ENCODE measurements at regions not wholly inside any gene's neighbourhood (a gene's known extent, or its start where the extent isn't known, plus 50 kb on each side); places are given as distances from the start of the nearest gene placed in this dataset.

DNA sequence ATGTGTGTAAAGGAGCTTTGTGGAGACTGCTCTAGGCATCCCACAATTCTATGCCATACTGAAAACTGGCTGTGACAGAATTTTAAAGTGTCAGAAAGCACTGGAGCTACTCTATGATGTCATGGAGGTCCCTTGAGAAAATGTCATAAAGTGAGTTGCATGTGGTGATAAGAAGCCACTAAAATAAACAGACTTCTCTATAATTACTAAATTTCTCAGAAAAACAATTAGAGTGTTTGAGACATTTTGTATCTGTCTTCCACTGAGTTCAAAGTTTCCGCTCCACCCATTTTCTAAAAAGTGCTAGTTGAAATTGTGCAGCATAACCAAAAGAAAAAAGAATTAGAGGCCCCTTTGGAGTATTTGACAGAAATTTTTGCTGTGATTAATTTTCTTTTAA is 603.9 kb downstream of the KCNJ2 start:
- Histone ChIP-seq H3K36me3 (ENCODE audit: insufficient read depth, low read length) (no peaks in the 10 kb centered on the region), H3K9ac (ENCODE audit: low read depth, low read length) (no peak overlapping the region), H3K9me3 (ENCODE audit: control insufficient read depth, insufficient read depth, low read length) (no peaks in the 10 kb centered on the region), H3K4me1 (ENCODE audit: insufficient read depth, low read length) (peaks cover 3% of the 10 kb centered on the region; the same call in 1 of the 2 replicates)

DNA sequence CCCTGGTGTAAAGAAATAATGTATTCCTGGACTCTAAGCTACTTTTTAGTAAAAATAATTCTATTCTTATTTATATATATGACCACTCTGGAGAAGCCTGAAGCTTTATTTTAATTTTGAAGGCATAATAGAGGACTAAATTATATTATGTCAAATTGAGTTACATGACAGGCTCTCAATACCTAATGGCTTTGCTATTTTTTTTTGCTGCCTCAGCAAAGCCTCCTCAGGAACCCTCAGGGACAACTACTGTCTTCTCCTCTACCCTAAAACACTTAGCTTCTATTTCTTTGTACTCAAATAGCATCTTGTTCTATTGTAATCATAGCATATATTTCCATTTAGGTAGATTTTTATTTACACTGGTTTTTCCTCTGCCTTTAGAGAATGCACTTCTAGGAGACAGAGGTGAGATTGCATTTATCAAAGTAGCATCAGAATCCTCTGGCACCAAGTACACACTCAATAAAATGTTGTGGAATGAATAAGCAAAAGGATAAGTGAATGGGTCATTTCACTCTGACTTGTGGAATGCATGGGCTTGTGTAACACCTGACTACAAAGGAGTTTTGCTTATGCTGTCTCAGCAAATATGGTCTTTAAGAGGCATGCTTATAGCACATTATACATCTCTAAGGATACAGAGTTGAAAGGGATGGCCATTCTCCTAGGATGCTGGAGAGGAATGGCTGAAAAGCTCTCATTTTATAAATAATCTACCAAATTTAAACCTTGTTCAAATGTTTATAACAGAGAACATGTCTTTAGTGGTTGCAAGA is 605.2 kb downstream of the KCNJ2 start:
- H3K4me1 ChIP-seq (ENCODE audit: insufficient read depth, low read length) = peaks cover 3% of the 10 kb centered on the region; the same call in 1 of the 2 replicates
- H3K9me3 ChIP-seq (ENCODE audit: control insufficient read depth, insufficient read depth, low read length) = no peaks in the 10 kb centered on the region
- H3K36me3 ChIP-seq (ENCODE audit: insufficient read depth, low read length) = no peaks in the 10 kb centered on the region

GRCh38 chr17:70775679-70776078 is 606.3 kb downstream of the KCNJ2 start:
- Histone ChIP-seq H3K36me3 (ENCODE audit: insufficient read depth, low read length) (no peaks in the 10 kb centered on the region), H3K9me3 (ENCODE audit: control insufficient read depth, insufficient read depth, low read length) (no peaks in the 10 kb centered on the region), H3K9ac (ENCODE audit: low read depth, low read length) (no peak overlapping the region), H3K4me1 (ENCODE audit: insufficient read depth, low read length) (no peaks in the 10 kb centered on the region)

More for the DNA sequence above, 605.2 kb downstream of the KCNJ2 start:
- no peak overlapping the region for H3K9ac ChIP-seq (ENCODE audit: low read depth, low read length)

- Histone ChIP-seq H3K4me1 (ENCODE audit: insufficient read depth, low read length) (no peaks in the 10 kb centered on the region), H3K9ac (ENCODE audit: low read depth, low read length) (no peak overlapping the region), H3K9me3 (ENCODE audit: control insufficient read depth, insufficient read depth, low read length) (no peaks in the 10 kb centered on the region), H3K36me3 (ENCODE audit: insufficient read depth, low read length) (no peaks in the 10 kb centered on the region)
Measured at GRCh38 chr17:70776441-70776840, 607.1 kb downstream of the KCNJ2 start.

- Histone ChIP-seq H3K36me3 (ENCODE audit: insufficient read depth, low read length) (no peaks in the 10 kb centered on the region), H3K9me3 (ENCODE audit: control insufficient read depth, insufficient read depth, low read length) (no peaks in the 10 kb centered on the region), H3K4me1 (ENCODE audit: insufficient read depth, low read length) (no peaks in the 10 kb centered on the region), H3K9ac (ENCODE audit: low read depth, low read length) (no peak overlapping the region)
Measured at GRCh38 chr17:70780031-70780430, 610.7 kb downstream of the KCNJ2 start.

DNA sequence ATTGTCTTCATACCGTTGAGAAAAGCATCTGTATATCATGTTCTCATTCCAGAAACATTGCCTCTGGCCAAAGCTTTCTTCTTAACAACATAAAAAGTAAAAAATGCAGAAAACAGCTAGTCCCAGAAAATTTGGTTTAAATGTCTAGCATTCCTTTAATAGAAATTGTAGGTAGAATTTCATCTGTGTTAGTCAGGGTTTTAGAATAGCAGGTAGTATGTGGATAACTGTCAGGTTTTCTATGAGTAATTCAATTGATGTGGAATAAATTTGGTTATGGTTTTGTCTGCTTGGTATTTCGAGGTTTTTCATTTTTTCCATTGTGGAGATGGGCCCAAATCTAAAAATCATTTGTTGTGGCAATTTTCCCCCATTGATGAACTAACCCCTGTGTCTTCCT is 616.7 kb downstream of the KCNJ2 start:
- no peak overlapping the region for H3K9ac ChIP-seq (ENCODE audit: low read depth, low read length)
- no peaks in the 10 kb centered on the region for H3K9me3 ChIP-seq (ENCODE audit: control insufficient read depth, insufficient read depth, low read length)
- no peaks in the 10 kb centered on the region for H3K36me3 ChIP-seq (ENCODE audit: insufficient read depth, low read length)
- no peaks in the 10 kb centered on the region for H3K4me1 ChIP-seq (ENCODE audit: insufficient read depth, low read length)

DNA sequence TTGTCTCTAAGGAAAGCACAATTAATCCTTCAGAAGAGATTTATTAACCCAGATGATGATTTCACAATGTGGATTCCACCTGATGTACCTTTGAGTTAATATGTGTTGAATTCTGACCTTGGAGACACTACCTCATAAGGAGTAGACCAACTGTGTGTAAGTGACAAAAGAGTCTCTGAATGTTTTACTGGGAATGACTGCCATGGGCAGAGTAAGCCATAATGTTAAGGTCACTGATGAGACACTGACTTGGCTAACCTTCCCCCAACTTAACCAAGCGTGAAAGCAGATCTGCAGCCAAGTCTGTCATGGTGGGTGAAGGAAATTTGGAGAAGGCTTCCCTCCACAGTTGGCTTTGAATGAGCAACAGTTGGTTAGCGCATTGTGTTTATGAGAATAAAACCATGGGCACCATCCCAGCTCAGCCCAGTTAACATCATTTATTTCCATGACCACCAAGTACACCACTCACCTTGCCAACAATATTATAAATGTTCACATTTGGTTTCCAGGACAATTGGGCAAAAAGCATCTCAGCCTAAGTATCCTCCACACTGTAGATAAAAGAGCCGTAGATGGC is 618.5 kb downstream of the KCNJ2 start:
- Histone ChIP-seq H3K9ac (ENCODE audit: low read depth, low read length) (no peak overlapping the region), H3K9me3 (ENCODE audit: control insufficient read depth, insufficient read depth, low read length) (no peaks in the 10 kb centered on the region), H3K4me1 (ENCODE audit: insufficient read depth, low read length) (peaks cover 6% of the 10 kb centered on the region; the same call in 1 of the 2 replicates), H3K36me3 (ENCODE audit: insufficient read depth, low read length) (no peaks in the 10 kb centered on the region)

DNA sequence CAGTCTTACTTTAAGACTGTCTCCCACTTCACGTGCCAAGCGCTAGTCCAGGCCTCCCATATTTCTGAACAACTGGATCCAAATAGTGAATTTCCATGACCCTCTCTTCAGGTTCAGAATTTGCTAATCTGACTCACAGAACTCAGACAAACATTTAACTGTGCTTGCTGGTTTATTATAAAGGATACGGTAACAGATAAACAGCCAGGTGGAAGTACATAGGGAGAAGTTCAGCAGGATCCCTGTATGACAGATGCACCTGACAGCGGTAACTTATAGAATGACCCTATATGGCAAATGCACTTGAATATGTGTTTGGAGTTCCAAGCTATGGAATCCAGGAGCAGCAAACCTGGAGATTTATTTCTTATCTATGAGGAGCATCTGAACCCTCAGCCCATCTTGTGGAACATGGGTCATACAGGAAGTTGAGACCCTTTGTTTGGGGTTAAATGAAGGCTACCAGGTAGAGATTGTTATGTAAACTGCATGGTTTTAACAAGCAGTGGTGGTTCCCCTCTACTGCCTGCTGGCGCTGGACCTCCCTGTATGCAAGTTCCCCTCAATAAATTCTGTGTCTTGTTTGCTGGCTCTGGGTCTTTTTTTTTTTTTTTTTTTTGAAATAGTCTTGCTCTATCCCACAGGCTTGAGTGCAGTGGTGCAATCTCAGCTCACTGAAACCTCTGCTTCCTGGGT is 622.6 kb downstream of the KCNJ2 start:
- H3K4me1 ChIP-seq (ENCODE audit: insufficient read depth, low read length) = peaks cover 6% of the 10 kb centered on the region; the same call in 1 of the 2 replicates
- no peak overlapping the region for H3K9ac ChIP-seq (ENCODE audit: low read depth, low read length)
- no peaks in the 10 kb centered on the region for H3K9me3 ChIP-seq (ENCODE audit: control insufficient read depth, insufficient read depth, low read length)
- no peaks in the 10 kb centered on the region for H3K36me3 ChIP-seq (ENCODE audit: insufficient read depth, low read length)

- H3K9me3 ChIP-seq (ENCODE audit: control insufficient read depth, insufficient read depth, low read length) = no peaks in the 10 kb centered on the region
- H3K9ac ChIP-seq (ENCODE audit: low read depth, low read length) = no peak overlapping the region
- peaks cover 6% of the 10 kb centered on the region; the same call in 1 of the 2 replicates for H3K4me1 ChIP-seq (ENCODE audit: insufficient read depth, low read length)
- H3K36me3 ChIP-seq (ENCODE audit: insufficient read depth, low read length) = no peaks in the 10 kb centered on the region
Measured at GRCh38 chr17:70794738-70795137, 625.4 kb downstream of the KCNJ2 start.

DNA sequence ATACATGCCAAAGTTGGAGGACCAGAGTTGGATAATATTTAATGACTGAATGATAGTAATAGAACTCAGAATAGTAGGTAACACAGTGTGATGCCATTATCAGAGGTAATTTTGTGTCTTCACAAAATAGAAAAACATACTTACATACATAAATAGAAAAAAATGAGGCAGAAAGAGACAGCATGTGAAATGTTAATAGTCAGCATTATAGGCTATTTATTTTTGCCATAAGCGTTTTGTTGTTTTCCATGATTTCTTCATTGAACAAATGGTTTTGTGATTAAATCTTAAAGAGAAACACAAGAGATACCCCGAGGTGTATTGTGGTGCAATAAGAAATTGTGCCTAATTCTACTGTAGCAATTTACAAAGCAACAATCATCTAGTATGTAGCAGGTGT is 626.3 kb downstream of the KCNJ2 start:
- Histone ChIP-seq H3K9me3 (ENCODE audit: control insufficient read depth, insufficient read depth, low read length) (no peaks in the 10 kb centered on the region), H3K9ac (ENCODE audit: low read depth, low read length) (no peak overlapping the region), H3K36me3 (ENCODE audit: insufficient read depth, low read length) (no peaks in the 10 kb centered on the region), H3K4me1 (ENCODE audit: insufficient read depth, low read length) (peaks cover 6% of the 10 kb centered on the region; the same call in 1 of the 2 replicates)

- H3K4me1 ChIP-seq (ENCODE audit: insufficient read depth, low read length) = peaks cover 4% of the 10 kb centered on the region; the same call in 1 of the 2 replicates
- no peaks in the 10 kb centered on the region for H3K36me3 ChIP-seq (ENCODE audit: insufficient read depth, low read length)
- H3K9ac ChIP-seq (ENCODE audit: low read depth, low read length) = no peak overlapping the region
- no peaks in the 10 kb centered on the region for H3K9me3 ChIP-seq (ENCODE audit: control insufficient read depth, insufficient read depth, low read length)
Measured at GRCh38 chr17:70796757-70797156, 627.4 kb downstream of the KCNJ2 start.

- no peak overlapping the region for H3K9ac ChIP-seq (ENCODE audit: low read depth, low read length)
- H3K36me3 ChIP-seq (ENCODE audit: insufficient read depth, low read length) = no peaks in the 10 kb centered on the region
- 0 out of 2 replicates have a peak, but pooled peaks cover under 1% of the 10 kb centered on the region for H3K4me1 ChIP-seq (ENCODE audit: insufficient read depth, low read length)
- no peaks in the 10 kb centered on the region for H3K9me3 ChIP-seq (ENCODE audit: control insufficient read depth, insufficient read depth, low read length)
Measured at GRCh38 chr17:70797166-70797565, 627.8 kb downstream of the KCNJ2 start.

- Histone ChIP-seq H3K9ac (ENCODE audit: low read depth, low read length) (no peak overlapping the region), H3K9me3 (ENCODE audit: control insufficient read depth, insufficient read depth, low read length) (peaks cover 3% of the 10 kb centered on the region; the same call in 1 of the 2 replicates), H3K36me3 (ENCODE audit: insufficient read depth, low read length) (no peaks in the 10 kb centered on the region), H3K4me1 (ENCODE audit: insufficient read depth, low read length) (no peaks in the 10 kb centered on the region)
Measured at GRCh38 chr17:70804161-70804560, 634.8 kb downstream of the KCNJ2 start.

- H3K9ac ChIP-seq (ENCODE audit: low read depth, low read length) = no peak overlapping the region
- peaks cover 3% of the 10 kb centered on the region; the same call in 1 of the 2 replicates for H3K9me3 ChIP-seq (ENCODE audit: control insufficient read depth, insufficient read depth, low read length)
- H3K36me3 ChIP-seq (ENCODE audit: insufficient read depth, low read length) = no peaks in the 10 kb centered on the region
- no peaks in the 10 kb centered on the region for H3K4me1 ChIP-seq (ENCODE audit: insufficient read depth, low read length)
Measured at GRCh38 chr17:70808596-70808995, 639.3 kb downstream of the KCNJ2 start.

All from ES-I3 (cell line).